ENCODE measurements at regions not wholly inside any gene's neighbourhood (a gene's known extent, or its start where the extent isn't known, plus 50 kb on each side); places are given as distances from the start of the nearest gene placed in this dataset.
"Not testable (repeated sequence)": the region's sequence is repeated elsewhere in the genome, so short reads cannot be mapped to it uniquely, and the experiment has no call there.

GRCh38 chr5:30455484-30455883, 738.0 kb upstream of the CDH6 start:
- not testable (repeated sequence) for DNase-seq

GRCh38 chr5:30453168-30453567, 740.3 kb upstream of the CDH6 start:
- DNase-seq, result no peak

- DNase-seq, result no peak
Measured at GRCh38 chr5:30450153-30450552, 743.3 kb upstream of the CDH6 start.

DNA sequence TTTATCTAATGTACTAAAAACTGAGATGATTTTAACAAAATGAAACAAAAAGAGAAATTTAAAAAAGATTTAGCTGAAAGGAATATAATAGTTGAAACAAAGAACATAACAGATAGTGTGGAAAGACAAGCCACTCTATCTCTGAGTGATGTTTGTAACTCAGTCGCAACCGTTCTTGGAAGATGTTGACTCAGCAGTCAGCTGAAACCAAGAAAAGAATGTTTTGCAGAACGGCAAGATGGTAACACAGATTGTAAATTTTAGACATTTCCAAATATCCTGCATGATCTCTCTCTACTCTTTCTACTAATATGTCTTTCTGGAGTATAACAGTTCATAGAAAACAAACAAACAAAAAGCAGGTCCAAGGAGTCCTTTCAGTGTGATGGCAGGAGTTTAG, 746.1 kb upstream of the CDH6 start:
- DNase-seq, result no peak

GRCh38 chr5:30446456-30446855, 747.0 kb upstream of the CDH6 start:
- DNase-seq, result no peak

- DNase-seq, result no peak
Measured at GRCh38 chr5:30438785-30439184, 754.7 kb upstream of the CDH6 start.

DNA sequence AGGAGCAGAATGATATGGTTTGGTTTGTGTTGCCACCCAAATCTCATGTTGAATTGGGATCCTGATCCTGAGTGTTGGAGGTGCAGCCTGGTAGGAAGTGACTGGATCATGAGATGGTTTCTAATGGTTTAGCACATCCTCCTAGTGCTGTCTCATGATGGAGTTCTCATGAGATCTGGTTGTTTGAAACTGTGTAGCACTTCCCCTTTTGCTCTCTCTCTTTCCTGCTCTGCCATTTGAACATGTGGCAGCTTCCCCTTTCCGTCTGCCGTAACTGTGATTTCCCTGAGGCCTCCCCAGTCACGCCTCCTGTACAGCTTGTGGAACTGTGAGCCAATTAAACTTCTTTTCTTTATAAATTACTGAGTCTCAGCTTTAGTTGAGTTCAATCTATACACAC, 756.8 kb upstream of the CDH6 start:
- DNase-seq, result no peak

DNA sequence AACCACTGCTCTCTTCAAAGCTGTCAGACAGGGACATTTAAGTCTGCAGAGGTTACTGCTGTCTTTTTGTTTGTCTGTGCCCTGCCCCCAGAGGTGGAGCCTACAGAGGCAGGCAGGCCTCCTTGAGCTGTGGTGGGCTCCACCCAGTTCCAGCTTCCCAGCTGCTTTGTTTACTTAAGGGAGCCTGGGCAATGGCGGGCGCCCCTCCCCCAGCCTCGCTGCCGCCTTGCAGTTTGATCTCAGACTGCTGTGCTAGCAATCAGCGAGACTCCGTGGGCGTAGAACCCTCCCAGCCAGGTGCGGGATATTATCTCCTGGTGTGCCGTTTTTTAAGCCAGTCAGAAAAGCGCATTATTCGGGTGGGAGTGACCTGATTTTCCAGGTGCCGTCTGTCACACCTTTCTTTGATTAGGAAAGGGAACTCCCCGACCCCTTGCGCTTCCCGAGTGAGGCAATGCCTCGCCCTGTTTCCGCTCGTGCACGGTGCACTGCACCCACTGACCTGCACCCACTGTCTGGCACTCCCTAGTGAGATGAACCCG, 764.5 kb upstream of the CDH6 start:
- DNase-seq, result not testable (repeated sequence)

DNA sequence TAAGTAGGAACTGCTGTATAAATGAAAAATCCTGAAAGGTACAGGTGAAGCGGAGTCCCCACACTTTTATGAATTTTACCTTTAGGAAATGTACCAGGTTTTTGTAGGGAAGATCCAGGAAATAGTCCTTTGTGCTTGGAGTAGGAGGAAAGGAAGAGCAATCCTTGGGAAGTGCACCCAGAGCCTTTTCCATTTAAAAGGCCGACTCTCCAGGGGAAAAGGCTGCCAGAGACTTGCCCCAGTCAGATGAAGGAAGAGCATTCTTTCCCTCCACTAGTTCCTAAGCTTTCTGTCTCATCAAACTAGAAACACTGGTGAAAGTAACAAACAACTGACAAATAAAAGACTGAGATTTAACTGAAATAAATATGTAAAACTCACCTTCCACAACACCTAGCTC, 779.4 kb upstream of the CDH6 start:
- DNase-seq, result no peak

GRCh38 chr5:30413540-30413939, 779.9 kb upstream of the CDH6 start:
- no peak for DNase-seq

DNA sequence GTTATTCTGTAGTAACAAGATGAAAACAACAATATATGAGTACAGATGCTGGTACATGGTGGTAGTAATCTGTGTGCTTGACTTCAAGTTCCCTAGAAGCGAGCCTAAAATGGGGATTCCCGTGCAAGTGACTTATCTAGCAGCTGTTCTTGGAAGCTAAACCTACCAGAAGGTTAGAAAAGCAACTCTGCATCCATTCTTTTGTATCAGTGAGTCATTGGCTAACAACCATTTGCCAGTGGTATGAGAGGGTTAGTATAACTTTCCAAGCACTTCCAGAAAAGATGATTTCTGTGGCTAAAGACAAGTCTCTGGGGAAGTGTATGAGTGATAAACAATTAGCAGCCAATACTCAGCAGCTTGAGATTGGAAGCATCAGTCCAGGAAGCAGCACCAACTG, 787.7 kb upstream of the CDH6 start:
- no peak for DNase-seq

GRCh38 chr5:30401479-30402058, 791.9 kb upstream of the CDH6 start:
- no peak for DNase-seq

- DNase-seq, result no peak
Measured at GRCh38 chr5:30398423-30398822, 795.1 kb upstream of the CDH6 start.

- no peak for DNase-seq
Measured at GRCh38 chr5:30392897-30393296, 800.6 kb upstream of the CDH6 start.

GRCh38 chr5:30390095-30390494, 803.4 kb upstream of the CDH6 start:
- DNase-seq, result no peak

- no peak for DNase-seq
Measured at GRCh38 chr5:30387974-30388632, 805.4 kb upstream of the CDH6 start.

- DNase-seq, result no peak
Measured at GRCh38 chr5:30385754-30386153, 807.7 kb upstream of the CDH6 start.

DNA sequence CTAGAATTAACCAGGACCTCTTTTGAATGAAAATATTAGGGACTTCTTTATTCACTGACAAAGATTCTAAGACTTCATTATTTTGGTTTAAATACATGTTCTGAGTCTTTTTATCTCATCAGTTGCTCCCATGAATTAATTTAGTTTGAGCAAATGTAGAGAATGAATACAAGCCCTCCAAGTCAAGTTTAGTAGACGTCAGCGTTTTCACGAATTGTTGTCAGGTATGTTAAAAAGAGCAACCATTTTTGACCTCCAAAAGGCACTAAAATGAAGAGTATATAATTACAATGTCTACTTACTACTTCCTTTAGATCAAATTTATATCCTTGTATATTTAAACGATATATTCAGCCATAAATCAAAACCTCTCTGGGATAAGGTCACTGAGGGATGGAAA, 809.3 kb upstream of the CDH6 start:
- DNase-seq, result no peak

- no peak for DNase-seq
Measured at GRCh38 chr5:30380228-30380627, 813.3 kb upstream of the CDH6 start.

- no peak for DNase-seq
Measured at GRCh38 chr5:30376848-30377247, 816.6 kb upstream of the CDH6 start.

- no peak for DNase-seq
Measured at GRCh38 chr5:30368064-30368463, 825.4 kb upstream of the CDH6 start.

DNA sequence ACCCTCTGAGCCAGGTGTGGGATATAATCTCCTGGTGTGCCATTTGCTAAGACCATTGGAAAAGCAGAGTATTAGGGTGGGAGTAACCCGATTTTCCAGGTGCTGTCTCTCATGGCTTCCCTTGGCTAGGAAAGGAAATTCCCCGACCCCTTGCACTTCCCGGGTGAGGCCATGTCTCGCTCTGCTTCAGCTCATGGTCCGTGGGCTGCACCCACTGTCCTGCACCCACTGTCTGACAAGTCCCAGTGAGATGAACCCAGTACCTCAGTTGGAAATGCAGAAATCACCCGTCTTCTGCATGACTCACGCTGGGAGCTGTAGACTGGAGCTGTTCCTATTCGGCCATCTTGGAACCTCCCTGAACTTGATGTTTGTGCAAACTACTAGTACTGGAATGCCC, 828.5 kb upstream of the CDH6 start:
- DNase-seq, result not testable (repeated sequence)

GRCh38 chr5:30357371-30357770, 836.1 kb upstream of the CDH6 start:
- no peak for DNase-seq

DNA sequence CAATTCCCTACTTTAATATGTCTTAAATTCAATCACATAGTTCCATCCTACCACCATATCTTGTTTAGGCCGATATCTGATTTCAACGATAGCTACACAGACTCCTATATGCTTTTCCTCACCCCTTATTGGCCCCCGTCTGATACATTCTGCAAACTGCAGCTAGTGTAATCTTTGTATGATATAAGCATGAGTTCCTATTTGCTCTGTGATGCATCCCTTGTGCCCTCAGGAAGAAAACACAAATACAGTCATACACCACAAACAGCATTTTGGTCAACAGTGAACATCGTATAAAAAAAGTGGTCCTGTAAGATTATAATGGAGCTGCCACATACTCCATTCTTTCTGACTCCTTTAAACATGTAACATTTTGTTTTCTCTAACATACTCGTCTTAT, 837.8 kb upstream of the CDH6 start:
- no peak for DNase-seq

- no peak for DNase-seq
Measured at GRCh38 chr5:30347858-30348257, 845.6 kb upstream of the CDH6 start.

All from DMS 273 treated with DMSO at 0.1 percent for 48 hours (cell line).